ENCODE measurements at regions not wholly inside any gene's neighbourhood (a gene's known extent, or its start where the extent isn't known, plus 50 kb on each side); places are given as distances from the start of the nearest gene placed in this dataset.

- CTCF ChIA-PET = no interaction called here
- no peak overlapping the region for H3K9ac ChIP-seq (ENCODE audit: low read length)
- intact Hi-C loops (cut with micrococcal nuclease) = no loop called here
- no peaks in the 10 kb centered on the region for H3K27me3 ChIP-seq (ENCODE audit: low read length)
- POLR2A ChIA-PET (ENCODE audit: unreplicated experiment) = no interaction called here
- H3K4me1 ChIP-seq (ENCODE audit: insufficient read depth, low read length) = no peaks in the 10 kb centered on the region
- H3K9me3 ChIP-seq (ENCODE audit: low read length) = no peaks in the 10 kb centered on the region; the same call in 1 of the 2 replicates
- ATAC-seq = no peak
- TF ChIP-seq EZH2 (IDR thresholded peaks at IDR 0.05; ENCODE audit: low read length, unreplicated experiment) = no peak
- TF ChIP-seq EZH2phosphoT487 (IDR thresholded peaks at IDR 0.05; ENCODE audit: borderline replicate concordance, low read length) = no peak
- TF ChIP-seq CTCF (conservative IDR thresholded peaks at IDR 0.05; ENCODE audit: low read depth, low read length) = no peak
- H3K4me2 ChIP-seq (ENCODE audit: low read length) = no peak overlapping the region
- H4K20me1 ChIP-seq (ENCODE audit: low read length) = no peaks in the 10 kb centered on the region
- H3K36me3 ChIP-seq (ENCODE audit: low read depth, low read length) = no peaks in the 10 kb centered on the region
- H3F3A ChIP-seq (ENCODE audit: low read length, unreplicated experiment) = no peaks in the 10 kb centered on the region
- no TSS peak for BruUV-seq (replicated peaks)
- no peak overlapping the region for H3K27ac ChIP-seq (ENCODE audit: low read length)
- no peak overlapping the region for H2AFZ ChIP-seq (ENCODE audit: low read length)
- H3K9me2 ChIP-seq (replicated peaks; ENCODE audit: low read length) = no peaks in the 10 kb centered on the region
- H3K79me2 ChIP-seq (ENCODE audit: low read length) = no peaks in the 10 kb centered on the region
- DNase-seq = no peak
- no peak overlapping the region for H3K4me3 ChIP-seq (ENCODE audit: low read length)
Observed at GRCh38 chr6:149202952-149203351, 114.6 kb upstream of the TAB2 start.

GRCh38 chr6:149203509-149203908, 114.0 kb upstream of the TAB2 start:
- H3K4me1 ChIP-seq (ENCODE audit: insufficient read depth, low read length) = no peaks in the 10 kb centered on the region
- no peaks in the 10 kb centered on the region for H3K27me3 ChIP-seq (ENCODE audit: low read length)
- no peaks in the 10 kb centered on the region for H3K9me3 ChIP-seq (ENCODE audit: low read length)
- TF ChIP-seq EZH2phosphoT487 (IDR thresholded peaks at IDR 0.05; ENCODE audit: borderline replicate concordance, low read length) (no peak), EZH2 (IDR thresholded peaks at IDR 0.05; ENCODE audit: low read length, unreplicated experiment) (no peak), CTCF (conservative IDR thresholded peaks at IDR 0.05; ENCODE audit: low read depth, low read length) (no peak)
- ATAC-seq (no peak), DNase-seq (no peak)
- no peak overlapping the region for H3K4me2 ChIP-seq (ENCODE audit: low read length)
- H3K27ac ChIP-seq (ENCODE audit: low read length) = no peak overlapping the region
- H4K20me1 ChIP-seq (ENCODE audit: low read length) = no peaks in the 10 kb centered on the region
- no peak overlapping the region for H3K9ac ChIP-seq (ENCODE audit: low read length)
- no peaks in the 10 kb centered on the region for H3F3A ChIP-seq (ENCODE audit: low read length, unreplicated experiment)
- H3K9me2 ChIP-seq (replicated peaks; ENCODE audit: low read length) = no peaks in the 10 kb centered on the region
- H3K79me2 ChIP-seq (ENCODE audit: low read length) = no peaks in the 10 kb centered on the region
- POLR2A ChIA-PET (ENCODE audit: unreplicated experiment) = no interaction called here
- intact Hi-C loops (cut with micrococcal nuclease) = no loop called here
- CTCF ChIA-PET = no interaction called here
- no peak overlapping the region for H3K4me3 ChIP-seq (ENCODE audit: low read length)
- BruUV-seq (replicated peaks) = no TSS peak
- no peak overlapping the region for H2AFZ ChIP-seq (ENCODE audit: low read length)
- H3K36me3 ChIP-seq (ENCODE audit: low read depth, low read length) = no peaks in the 10 kb centered on the region

GRCh38 chr6:149208134-149208601, 109.3 kb upstream of the TAB2 start:
- Histone ChIP-seq H3K9ac (ENCODE audit: low read length) (no peak overlapping the region), H3K36me3 (ENCODE audit: low read depth, low read length) (no peaks in the 10 kb centered on the region), H3K27me3 (ENCODE audit: low read length) (no peaks in the 10 kb centered on the region), H3K9me3 (ENCODE audit: low read length) (no peaks in the 10 kb centered on the region), H3K9me2 (replicated peaks; ENCODE audit: low read length) (no peaks in the 10 kb centered on the region), H3K79me2 (ENCODE audit: low read length) (no peaks in the 10 kb centered on the region), H3K27ac (ENCODE audit: low read length) (no peak overlapping the region), H3K4me3 (ENCODE audit: low read length) (no peak overlapping the region), H3K4me2 (ENCODE audit: low read length) (no peak overlapping the region), H3K4me1 (ENCODE audit: insufficient read depth, low read length) (no peaks in the 10 kb centered on the region), H2AFZ (ENCODE audit: low read length) (no peak overlapping the region), H4K20me1 (ENCODE audit: low read length) (no peaks in the 10 kb centered on the region), H3F3A (ENCODE audit: low read length, unreplicated experiment) (no peaks in the 10 kb centered on the region)
- ATAC-seq = no peak
- ChIA-PET CTCF (no interaction called here), POLR2A (ENCODE audit: unreplicated experiment) (no interaction called here)
- no TSS peak for BruUV-seq (replicated peaks)
- TF ChIP-seq CTCF (conservative IDR thresholded peaks at IDR 0.05; ENCODE audit: low read depth, low read length) (no peak), EZH2phosphoT487 (IDR thresholded peaks at IDR 0.05; ENCODE audit: borderline replicate concordance, low read length) (no peak), EZH2 (IDR thresholded peaks at IDR 0.05; ENCODE audit: low read length, unreplicated experiment) (no peak)
- intact Hi-C loops (cut with micrococcal nuclease) = no loop called here
- DNase-seq = no peak
